Activated CD4-positive, alpha-beta T cell treated with anti-CD3 and anti-CD28 coated beads for 36 hours (primary cell): ENCODE measurements at regions not wholly inside any gene's neighbourhood (a gene's known extent, or its start where the extent isn't known, plus 50 kb on each side); places are given as distances from the start of the nearest gene placed in this dataset.

Experiments
- ATAC-seq: fragments of 200-7000 bp; cut with Tn5 transposase; one replicate; pipeline ENCODE4 v1.10.0; 2021; ENCODE audit warnings: mild to moderate bottlenecking, moderate library complexity
- CTCF ChIA-PET: fragments of 350-600 bp; sonication (Branson Sonifier 250); formaldehyde crosslinking; loops from one replicate; lab custom pipeline; 2021; ENCODE audit warnings: antibody characterized with exemption; lab: Charles Lee
- POLR2A ChIA-PET: fragments of 350-600 bp; sonication (Branson Sonifier 250); formaldehyde crosslinking; loops from one replicate; lab custom pipeline; 2021; ENCODE audit warnings: antibody characterized with exemption, inconsistent platforms; lab: Charles Lee
- DNase-seq: peaks from one replicate; pipeline ENCODE4 v3.0.0-alpha.2; 2020
- H3K27ac Mint-ChIP-seq: one replicate; pipeline ENCODE4 v1.8.0; 2021; ENCODE audit warnings: mixed read lengths
- H3K27me3 Mint-ChIP-seq: one replicate; pipeline ENCODE4 v1.8.0; 2021; ENCODE audit warnings: mixed read lengths
- H3K36me3 Mint-ChIP-seq: one replicate; pipeline ENCODE4 v1.8.0; 2021; ENCODE audit warnings: low read depth, mixed read lengths
- H3K4me1 Mint-ChIP-seq: one replicate; pipeline ENCODE4 v1.8.0; 2021; ENCODE audit warnings: mixed read lengths
- H3K4me3 Mint-ChIP-seq: one replicate; pipeline ENCODE4 v1.8.0; 2021; ENCODE audit warnings: mild to moderate bottlenecking, moderate library complexity, mixed read lengths
- H3K9me3 Mint-ChIP-seq: one replicate; pipeline ENCODE4 v1.8.0; 2021; ENCODE audit warnings: low read depth, mixed read lengths
- intact Hi-C, 2 experiments: fragments of 100-400 bp; cut with DNase I in 1 of 2; cut with micrococcal nuclease in 1 of 2; formaldehyde crosslinking; loops; one replicate each; pipeline versions ENCODE4 v1.14.2 to v1.15.1; 2022 to 2024; cut with DNase I, micrococcal nuclease

DNA sequence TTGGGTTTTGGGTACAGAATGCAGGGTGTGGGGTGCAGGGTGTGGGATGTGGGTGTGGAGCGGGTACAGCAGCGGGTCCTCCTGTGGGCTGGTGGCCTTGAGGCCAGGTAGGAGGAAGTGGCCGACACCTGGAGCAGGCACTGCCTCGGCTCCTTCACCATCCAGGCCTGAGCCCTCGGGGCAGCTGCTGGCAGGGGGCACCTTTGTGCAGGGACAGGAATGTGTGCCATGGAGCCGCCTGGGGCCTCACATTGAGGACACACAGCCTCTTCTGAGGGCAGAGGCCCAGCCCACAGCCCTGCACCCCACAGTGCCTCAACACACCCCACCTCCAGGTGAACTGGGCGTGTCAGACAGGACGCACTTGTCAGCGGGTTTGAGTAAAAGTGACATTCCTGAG lies 984.0 kb downstream of the BRD1 start:
- no peak overlapping the region for H3K4me3 Mint-ChIP-seq
- ChIA-PET POLR2A (no interaction called here), CTCF (no interaction called here)
- peaks cover 17% of the 10 kb centered on the region for H3K27me3 Mint-ChIP-seq
- DNase-seq: no peak
- no peak overlapping the region for H3K27ac Mint-ChIP-seq
- H3K9me3 Mint-ChIP-seq: no peaks in the 10 kb centered on the region
- H3K4me1 Mint-ChIP-seq: no peaks in the 10 kb centered on the region
- ATAC-seq: no peak
- no peaks in the 10 kb centered on the region for H3K36me3 Mint-ChIP-seq
- intact Hi-C loops: no loop called here

DNA sequence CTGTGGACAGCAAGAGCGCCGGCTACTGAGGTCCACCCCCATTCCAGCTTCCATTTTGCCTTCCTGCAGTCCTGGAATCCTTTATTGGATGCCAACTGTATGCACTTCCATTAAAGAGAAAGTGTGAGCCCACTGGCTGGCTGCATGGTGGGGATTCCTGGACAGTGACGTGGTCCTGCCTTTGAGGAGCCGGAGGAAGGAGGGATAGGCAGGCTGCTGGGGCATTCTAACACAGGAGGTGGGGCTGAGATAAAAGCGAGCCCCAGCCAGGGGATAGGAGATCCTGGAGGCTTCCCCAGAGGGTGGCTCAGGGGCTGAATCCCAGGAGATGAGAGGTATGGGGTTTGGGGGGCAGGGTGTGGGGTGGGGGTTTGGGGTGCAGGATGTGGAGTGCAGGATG lies 984.7 kb downstream of the BRD1 start:
- Mint-ChIP-seq H3K9me3 (no peaks in the 10 kb centered on the region), H3K27me3 (peaks cover 12% of the 10 kb centered on the region), H3K36me3 (no peaks in the 10 kb centered on the region), H3K4me1 (no peaks in the 10 kb centered on the region), H3K27ac (no peak overlapping the region), H3K4me3 (no peak overlapping the region)
- ChIA-PET CTCF (no interaction called here), POLR2A (no interaction called here)
- no peak for DNase-seq
- no peak for ATAC-seq
- intact Hi-C loops: no loop called here

- intact Hi-C loops: no loop called here
- Mint-ChIP-seq H3K27me3 (peaks cover 11% of the 10 kb centered on the region), H3K27ac (no peak overlapping the region), H3K4me3 (no peak overlapping the region), H3K9me3 (peaks cover 2% of the 10 kb centered on the region), H3K4me1 (no peaks in the 10 kb centered on the region), H3K36me3 (no peaks in the 10 kb centered on the region)
- ATAC-seq (no peak), DNase-seq (no peak)
- ChIA-PET CTCF (no interaction called here), POLR2A (no interaction called here)
Measured at GRCh38 chr22:48842583-48842945, 985.1 kb downstream of the BRD1 start.

- peaks cover 11% of the 10 kb centered on the region for H3K27me3 Mint-ChIP-seq
- CTCF ChIA-PET: no interaction called here
- H3K9me3 Mint-ChIP-seq: peaks cover 6% of the 10 kb centered on the region
- POLR2A ChIA-PET: no interaction called here
- H3K4me1 Mint-ChIP-seq: no peaks in the 10 kb centered on the region
- no peak for ATAC-seq
- no peaks in the 10 kb centered on the region for H3K36me3 Mint-ChIP-seq
- H3K27ac Mint-ChIP-seq: no peak overlapping the region
- DNase-seq: no peak
- intact Hi-C loops: no loop called here
- H3K4me3 Mint-ChIP-seq: no peak overlapping the region
Measured at GRCh38 chr22:48841881-48842582, 985.6 kb downstream of the BRD1 start.

DNA sequence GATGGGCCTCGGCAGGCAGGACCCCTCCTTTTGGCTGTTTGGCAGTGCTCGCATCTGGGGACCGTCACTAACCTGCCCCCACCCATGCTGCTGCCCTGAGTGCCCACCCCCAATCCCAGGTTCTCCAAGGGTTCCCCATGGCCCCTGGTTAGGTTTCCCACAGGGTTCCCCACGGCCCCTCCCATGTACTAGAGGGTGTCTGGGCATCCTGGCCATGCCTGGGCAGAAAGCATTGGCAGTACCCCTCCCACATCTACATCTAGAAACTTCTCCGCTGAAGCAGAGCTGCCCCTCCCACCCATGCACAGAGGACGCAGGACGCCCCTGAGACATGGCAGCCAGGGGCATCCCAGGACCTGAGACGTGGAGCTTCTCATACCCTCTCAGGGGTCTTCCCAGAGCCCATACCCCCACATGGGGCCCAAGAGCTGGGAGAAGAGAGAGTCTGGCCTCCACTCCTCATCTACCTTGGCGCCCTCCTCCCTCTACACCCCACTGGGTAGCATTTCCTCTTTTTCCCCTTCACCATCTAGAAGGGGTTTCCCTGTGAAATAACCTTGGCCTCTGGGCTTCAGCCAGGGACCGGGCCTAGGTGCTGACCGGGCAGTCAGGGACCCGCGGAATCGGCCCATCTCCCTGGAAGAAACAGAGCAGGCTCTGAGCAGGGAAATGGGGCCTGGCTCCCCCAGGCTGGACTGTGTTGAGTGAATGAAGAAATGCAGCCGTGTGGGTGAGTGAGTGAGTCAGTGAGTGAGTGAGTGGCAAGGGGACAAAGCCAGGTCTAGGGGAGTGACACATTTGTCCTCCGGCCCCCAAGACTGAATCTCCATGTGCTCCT lies 987.3 kb downstream of the BRD1 start:
- POLR2A ChIA-PET: no interaction called here
- CTCF ChIA-PET: no interaction called here
- H3K27me3 Mint-ChIP-seq: peaks cover 7% of the 10 kb centered on the region
- no peaks in the 10 kb centered on the region for H3K4me1 Mint-ChIP-seq
- ATAC-seq (no peak), DNase-seq (no peak)
- no peak overlapping the region for H3K27ac Mint-ChIP-seq
- peaks cover 7% of the 10 kb centered on the region for H3K9me3 Mint-ChIP-seq
- intact Hi-C loops: no loop called here
- H3K36me3 Mint-ChIP-seq: no peaks in the 10 kb centered on the region
- H3K4me3 Mint-ChIP-seq: no peak overlapping the region

- peaks cover 7% of the 10 kb centered on the region for H3K9me3 Mint-ChIP-seq
- CTCF ChIA-PET: no interaction called here
- POLR2A ChIA-PET: no interaction called here
- ATAC-seq (no peak), DNase-seq (no peak)
- H3K27ac Mint-ChIP-seq: no peak overlapping the region
- no peaks in the 10 kb centered on the region for H3K4me1 Mint-ChIP-seq
- H3K36me3 Mint-ChIP-seq: no peaks in the 10 kb centered on the region
- H3K4me3 Mint-ChIP-seq: no peak overlapping the region
- intact Hi-C loops: no loop called here
- peaks cover 11% of the 10 kb centered on the region for H3K27me3 Mint-ChIP-seq
Measured at GRCh38 chr22:48838846-48839730, 988.6 kb downstream of the BRD1 start.

DNA sequence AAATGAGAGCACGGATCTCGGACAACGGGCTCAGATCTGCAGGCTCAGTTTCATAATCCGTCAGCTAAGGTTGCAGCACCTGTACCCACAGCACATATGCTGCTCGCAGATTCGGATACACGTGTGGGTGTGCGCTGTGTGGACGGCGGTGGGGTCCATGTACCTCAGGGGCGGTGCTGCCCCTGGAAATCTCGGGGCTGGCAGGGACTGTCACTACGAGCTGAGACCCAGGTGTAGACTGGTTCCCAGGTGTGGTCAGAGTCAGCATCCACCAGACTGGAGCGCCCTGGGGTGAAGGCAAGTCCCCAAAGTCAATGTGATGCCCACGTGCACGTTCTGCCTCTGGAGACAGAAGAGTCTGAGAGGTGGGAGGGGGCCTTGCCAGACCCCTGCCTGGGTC lies 989.3 kb downstream of the BRD1 start:
- peaks cover 14% of the 10 kb centered on the region for H3K27me3 Mint-ChIP-seq
- no peaks in the 10 kb centered on the region for H3K36me3 Mint-ChIP-seq
- no peak overlapping the region for H3K27ac Mint-ChIP-seq
- peaks cover 10% of the 10 kb centered on the region for H3K9me3 Mint-ChIP-seq
- CTCF ChIA-PET: no interaction called here
- H3K4me1 Mint-ChIP-seq: no peaks in the 10 kb centered on the region
- ATAC-seq (no peak), DNase-seq (no peak)
- POLR2A ChIA-PET: no interaction called here
- H3K4me3 Mint-ChIP-seq: no peak overlapping the region
- intact Hi-C loops: no loop called here

- peaks cover 16% of the 10 kb centered on the region for H3K9me3 Mint-ChIP-seq
- ChIA-PET POLR2A (no interaction called here), CTCF (no interaction called here)
- ATAC-seq: no peak
- no peaks in the 10 kb centered on the region for H3K4me1 Mint-ChIP-seq
- no peak overlapping the region for H3K27ac Mint-ChIP-seq
- no peak overlapping the region for H3K4me3 Mint-ChIP-seq
- H3K36me3 Mint-ChIP-seq: no peaks in the 10 kb centered on the region
- intact Hi-C loops: no loop called here
- peaks cover 15% of the 10 kb centered on the region for H3K27me3 Mint-ChIP-seq
- no peak for DNase-seq
Measured at GRCh38 chr22:48837341-48837935, 990.2 kb downstream of the BRD1 start.

DNA sequence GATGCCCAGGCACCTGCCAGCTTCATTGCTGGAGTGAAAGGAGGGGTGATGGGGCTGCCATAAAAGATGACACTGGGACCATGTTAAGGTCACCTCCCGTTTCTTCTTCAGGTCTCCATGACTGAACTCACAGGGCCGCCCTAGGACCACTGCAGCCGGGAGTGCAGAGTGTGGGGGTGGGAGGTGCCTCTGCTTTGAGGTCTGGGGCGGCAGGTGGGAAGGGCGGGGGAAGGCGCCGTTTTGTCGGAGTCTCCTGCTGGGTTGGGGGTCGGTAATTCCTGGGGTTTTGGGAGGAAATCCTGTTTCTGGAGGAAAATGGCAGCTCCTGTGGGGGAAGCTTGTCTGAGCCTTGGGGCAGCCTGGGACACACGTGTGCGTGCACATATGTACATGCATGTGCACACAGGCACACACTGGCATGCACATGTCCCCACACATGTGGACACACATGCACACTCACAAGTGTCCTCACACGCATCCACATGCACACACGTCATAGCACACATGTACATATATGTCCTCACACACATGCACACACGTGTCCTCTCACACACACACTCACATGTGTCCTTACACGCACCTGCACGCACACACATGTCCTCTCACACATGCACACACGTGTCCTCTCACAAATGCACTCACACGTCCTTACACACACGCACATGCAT lies 990.9 kb downstream of the BRD1 start:
- H3K4me3 Mint-ChIP-seq: no peak overlapping the region
- H3K27me3 Mint-ChIP-seq: peaks cover 15% of the 10 kb centered on the region
- no peaks in the 10 kb centered on the region for H3K4me1 Mint-ChIP-seq
- peaks cover 16% of the 10 kb centered on the region for H3K9me3 Mint-ChIP-seq
- no peaks in the 10 kb centered on the region for H3K36me3 Mint-ChIP-seq
- no peak overlapping the region for H3K27ac Mint-ChIP-seq
- ATAC-seq: no peak
- CTCF ChIA-PET: no interaction called here
- DNase-seq: no peak
- intact Hi-C loops: no loop called here
- POLR2A ChIA-PET: no interaction called here

- Mint-ChIP-seq H3K27me3 (peaks cover 17% of the 10 kb centered on the region), H3K9me3 (peaks cover 21% of the 10 kb centered on the region), H3K27ac (no peak overlapping the region), H3K36me3 (no peaks in the 10 kb centered on the region), H3K4me3 (no peak overlapping the region), H3K4me1 (no peaks in the 10 kb centered on the region)
- DNase-seq: no peak
- ATAC-seq: no peak
- intact Hi-C loops: no loop called here
- ChIA-PET POLR2A (no interaction called here), CTCF (no interaction called here)
Measured at GRCh38 chr22:48835857-48836672, 991.6 kb downstream of the BRD1 start.
